ENCODE measurements at regions not wholly inside any gene's neighbourhood (a gene's known extent, or its start where the extent isn't known, plus 50 kb on each side); places are given as distances from the start of the nearest gene placed in this dataset.

- H4K20me1 ChIP-seq (ENCODE audit: insufficient read depth, low read length) = no peaks in the 10 kb centered on the region
- no peaks in the 10 kb centered on the region for H3K79me2 ChIP-seq (ENCODE audit: insufficient read depth, low read length)
- H3K4me2 ChIP-seq (ENCODE audit: insufficient read depth, low read length) = no peak overlapping the region
- H2AFZ ChIP-seq (ENCODE audit: low read length) = no peak overlapping the region
- H3K4me3 ChIP-seq (ENCODE audit: insufficient read depth, low read length) = no peak overlapping the region
- TF ChIP-seq, protein P1, sequence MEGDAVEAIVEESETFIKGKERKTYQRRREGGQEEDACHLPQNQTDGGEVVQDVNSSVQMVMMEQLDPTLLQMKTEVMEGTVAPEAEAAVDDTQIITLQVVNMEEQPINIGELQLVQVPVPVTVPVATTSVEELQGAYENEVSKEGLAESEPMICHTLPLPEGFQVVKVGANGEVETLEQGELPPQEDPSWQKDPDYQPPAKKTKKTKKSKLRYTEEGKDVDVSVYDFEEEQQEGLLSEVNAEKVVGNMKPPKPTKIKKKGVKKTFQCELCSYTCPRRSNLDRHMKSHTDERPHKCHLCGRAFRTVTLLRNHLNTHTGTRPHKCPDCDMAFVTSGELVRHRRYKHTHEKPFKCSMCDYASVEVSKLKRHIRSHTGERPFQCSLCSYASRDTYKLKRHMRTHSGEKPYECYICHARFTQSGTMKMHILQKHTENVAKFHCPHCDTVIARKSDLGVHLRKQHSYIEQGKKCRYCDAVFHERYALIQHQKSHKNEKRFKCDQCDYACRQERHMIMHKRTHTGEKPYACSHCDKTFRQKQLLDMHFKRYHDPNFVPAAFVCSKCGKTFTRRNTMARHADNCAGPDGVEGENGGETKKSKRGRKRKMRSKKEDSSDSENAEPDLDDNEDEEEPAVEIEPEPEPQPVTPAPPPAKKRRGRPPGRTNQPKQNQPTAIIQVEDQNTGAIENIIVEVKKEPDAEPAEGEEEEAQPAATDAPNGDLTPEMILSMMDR (IDR thresholded peaks at IDR 0.05; ENCODE audit: extremely low read depth, low read depth, low read length) = no peak
- DNase-seq (ENCODE audit: insufficient read length, low spot score, missing footprints) = no peak
- no peaks in the 10 kb centered on the region for H3K4me1 ChIP-seq (ENCODE audit: insufficient read depth, low read length)
- no peak overlapping the region for H3K27ac ChIP-seq (ENCODE audit: low read depth, low read length)
- no peaks in the 10 kb centered on the region for H3K36me3 ChIP-seq (ENCODE audit: insufficient read depth, low read length)
- no peaks in the 10 kb centered on the region for H3K27me3 ChIP-seq (ENCODE audit: insufficient read depth, low read length)
- H3K9me3 ChIP-seq (ENCODE audit: low read depth, low read length) = no peaks in the 10 kb centered on the region
Observed at GRCh38 chr18:56036741-56037140, 448.7 kb upstream of the TCF4 start.

DNA sequence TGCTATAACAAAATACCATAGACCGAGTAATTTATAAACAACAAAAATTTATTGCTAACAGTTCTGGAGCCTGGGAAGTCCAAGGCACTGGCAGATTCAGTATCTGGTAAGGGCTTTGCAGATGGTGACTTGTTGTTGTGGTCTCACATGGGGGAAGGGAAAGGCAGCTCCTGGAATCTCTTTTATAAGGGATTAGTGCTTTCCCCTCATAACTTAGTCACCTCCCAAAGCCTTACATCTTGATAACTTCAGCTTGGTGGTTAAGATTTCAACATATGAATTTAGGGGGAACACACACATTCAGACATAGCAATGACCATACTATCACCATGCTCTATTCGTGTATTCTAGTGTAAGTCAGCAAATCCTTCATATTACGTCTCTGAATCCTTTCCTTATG lies 447.6 kb upstream of the TCF4 start:
- no peak overlapping the region for H2AFZ ChIP-seq (ENCODE audit: low read length)
- TF ChIP-seq, protein P1 (IDR thresholded peaks at IDR 0.05; ENCODE audit: extremely low read depth, low read depth, low read length) = no peak
- H3K79me2 ChIP-seq (ENCODE audit: insufficient read depth, low read length) = no peaks in the 10 kb centered on the region
- no peak overlapping the region for H3K27ac ChIP-seq (ENCODE audit: low read depth, low read length)
- no peaks in the 10 kb centered on the region for H3K9me3 ChIP-seq (ENCODE audit: low read depth, low read length)
- no peaks in the 10 kb centered on the region for H3K27me3 ChIP-seq (ENCODE audit: insufficient read depth, low read length)
- H4K20me1 ChIP-seq (ENCODE audit: insufficient read depth, low read length) = no peaks in the 10 kb centered on the region
- no peak overlapping the region for H3K4me3 ChIP-seq (ENCODE audit: insufficient read depth, low read length)
- H3K36me3 ChIP-seq (ENCODE audit: insufficient read depth, low read length) = no peaks in the 10 kb centered on the region
- no peaks in the 10 kb centered on the region for H3K4me1 ChIP-seq (ENCODE audit: insufficient read depth, low read length)
- no peak overlapping the region for H3K4me2 ChIP-seq (ENCODE audit: insufficient read depth, low read length)
- DNase-seq (ENCODE audit: insufficient read length, low spot score, missing footprints) = no peak

GRCh38 chr18:56034949-56035348 lies 447.0 kb upstream of the TCF4 start:
- no peak overlapping the region for H3K4me2 ChIP-seq (ENCODE audit: insufficient read depth, low read length)
- H3K4me1 ChIP-seq (ENCODE audit: insufficient read depth, low read length) = no peaks in the 10 kb centered on the region
- no peaks in the 10 kb centered on the region for H3K27me3 ChIP-seq (ENCODE audit: insufficient read depth, low read length)
- TF ChIP-seq, protein P1 (IDR thresholded peaks at IDR 0.05; ENCODE audit: extremely low read depth, low read depth, low read length) = no peak
- no peak overlapping the region for H3K4me3 ChIP-seq (ENCODE audit: insufficient read depth, low read length)
- DNase-seq (ENCODE audit: insufficient read length, low spot score, missing footprints) = no peak
- H2AFZ ChIP-seq (ENCODE audit: low read length) = no peak overlapping the region
- H3K27ac ChIP-seq (ENCODE audit: low read depth, low read length) = no peak overlapping the region
- no peaks in the 10 kb centered on the region for H3K9me3 ChIP-seq (ENCODE audit: low read depth, low read length)
- no peaks in the 10 kb centered on the region for H3K36me3 ChIP-seq (ENCODE audit: insufficient read depth, low read length)
- no peaks in the 10 kb centered on the region for H3K79me2 ChIP-seq (ENCODE audit: insufficient read depth, low read length)
- no peaks in the 10 kb centered on the region for H4K20me1 ChIP-seq (ENCODE audit: insufficient read depth, low read length)

DNA sequence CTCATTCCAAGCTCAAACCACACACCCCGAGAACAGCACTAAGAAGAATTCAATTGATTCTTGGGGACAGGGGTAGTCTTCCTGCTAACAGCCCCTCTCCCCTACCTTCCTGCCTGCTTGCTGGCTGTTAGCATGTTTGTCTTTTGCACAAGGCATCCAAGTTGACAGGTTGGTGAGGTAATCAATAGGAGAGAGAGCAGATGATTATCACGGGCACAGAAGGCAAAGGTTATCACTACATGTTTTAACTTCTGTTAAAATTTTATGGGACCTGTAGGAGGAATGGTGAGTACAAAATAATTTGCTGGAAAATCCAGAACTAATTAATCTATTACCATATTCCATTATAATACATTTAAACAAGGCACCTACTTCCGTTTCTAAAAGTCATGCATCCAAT lies 442.1 kb upstream of the TCF4 start:
- no peaks in the 10 kb centered on the region for H3K79me2 ChIP-seq (ENCODE audit: insufficient read depth, low read length)
- H3K4me2 ChIP-seq (ENCODE audit: insufficient read depth, low read length) = no peak overlapping the region
- H3K9me3 ChIP-seq (ENCODE audit: low read depth, low read length) = no peaks in the 10 kb centered on the region
- TF ChIP-seq, protein P1 (IDR thresholded peaks at IDR 0.05; ENCODE audit: extremely low read depth, low read depth, low read length) = no peak
- no peaks in the 10 kb centered on the region for H3K36me3 ChIP-seq (ENCODE audit: insufficient read depth, low read length)
- no peak overlapping the region for H3K27ac ChIP-seq (ENCODE audit: low read depth, low read length)
- H4K20me1 ChIP-seq (ENCODE audit: insufficient read depth, low read length) = no peaks in the 10 kb centered on the region
- H3K4me3 ChIP-seq (ENCODE audit: insufficient read depth, low read length) = no peak overlapping the region
- H2AFZ ChIP-seq (ENCODE audit: low read length) = no peak overlapping the region
- H3K4me1 ChIP-seq (ENCODE audit: insufficient read depth, low read length) = peaks cover 6% of the 10 kb centered on the region
- DNase-seq (ENCODE audit: insufficient read length, low spot score, missing footprints) = no peak
- no peaks in the 10 kb centered on the region for H3K27me3 ChIP-seq (ENCODE audit: insufficient read depth, low read length)

All from osteoblast (primary cell).